ENCODE measurements at regions not wholly inside any gene's neighbourhood (a gene's known extent, or its start where the extent isn't known, plus 50 kb on each side); places are given as distances from the start of the nearest gene placed in this dataset.
"Not testable (repeated sequence)": the region's sequence is repeated elsewhere in the genome, so short reads cannot be mapped to it uniquely, and the experiment has no call there.

- H3K27ac Mint-ChIP-seq: no peak overlapping the region
- H3K4me3 Mint-ChIP-seq: no peak overlapping the region
- no peaks in the 10 kb centered on the region for H3K4me1 Mint-ChIP-seq
- no peaks in the 10 kb centered on the region for H3K27me3 Mint-ChIP-seq
- DNase-seq (no peak), ATAC-seq (no peak)
- no peaks in the 10 kb centered on the region for H3K36me3 Mint-ChIP-seq (ENCODE audit: low read depth)
- H3K9me3 Mint-ChIP-seq: peaks cover 19% of the 10 kb centered on the region
Measured at GRCh38 chr3:166663194-166663593, 716.9 kb downstream of the ZBBX start.

- H3K4me1 Mint-ChIP-seq: no peaks in the 10 kb centered on the region
- H3K9me3 Mint-ChIP-seq: peaks cover 26% of the 10 kb centered on the region
- H3K4me3 Mint-ChIP-seq: no peak overlapping the region
- DNase-seq (no peak), ATAC-seq (no peak)
- H3K27me3 Mint-ChIP-seq: no peaks in the 10 kb centered on the region
- no peaks in the 10 kb centered on the region for H3K36me3 Mint-ChIP-seq (ENCODE audit: low read depth)
- no peak overlapping the region for H3K27ac Mint-ChIP-seq
Measured at GRCh38 chr3:166661621-166662020, 718.5 kb downstream of the ZBBX start.

DNA sequence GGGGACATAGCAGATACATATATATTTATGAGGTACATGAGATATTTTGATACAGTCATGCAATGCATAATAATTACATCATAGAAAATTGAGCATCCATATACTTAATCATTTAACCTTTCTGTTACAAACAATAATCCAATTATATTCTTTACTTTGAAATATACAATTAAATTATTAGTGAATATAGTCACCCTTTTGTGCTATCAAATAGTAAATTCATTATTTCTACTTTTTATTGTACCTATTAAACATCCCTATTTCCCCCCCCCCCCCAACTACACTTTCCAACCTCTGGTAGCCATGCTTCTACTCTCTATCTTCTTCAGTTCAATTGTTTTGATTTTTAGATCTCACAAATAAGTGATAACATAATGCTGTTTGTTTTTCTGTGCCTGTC, 719.1 kb downstream of the ZBBX start:
- no peak overlapping the region for H3K27ac Mint-ChIP-seq
- peaks cover 29% of the 10 kb centered on the region for H3K9me3 Mint-ChIP-seq
- ATAC-seq (no peak), DNase-seq (no peak)
- H3K27me3 Mint-ChIP-seq: no peaks in the 10 kb centered on the region
- no peaks in the 10 kb centered on the region for H3K4me1 Mint-ChIP-seq
- H3K4me3 Mint-ChIP-seq: no peak overlapping the region
- H3K36me3 Mint-ChIP-seq (ENCODE audit: low read depth): no peaks in the 10 kb centered on the region

DNA sequence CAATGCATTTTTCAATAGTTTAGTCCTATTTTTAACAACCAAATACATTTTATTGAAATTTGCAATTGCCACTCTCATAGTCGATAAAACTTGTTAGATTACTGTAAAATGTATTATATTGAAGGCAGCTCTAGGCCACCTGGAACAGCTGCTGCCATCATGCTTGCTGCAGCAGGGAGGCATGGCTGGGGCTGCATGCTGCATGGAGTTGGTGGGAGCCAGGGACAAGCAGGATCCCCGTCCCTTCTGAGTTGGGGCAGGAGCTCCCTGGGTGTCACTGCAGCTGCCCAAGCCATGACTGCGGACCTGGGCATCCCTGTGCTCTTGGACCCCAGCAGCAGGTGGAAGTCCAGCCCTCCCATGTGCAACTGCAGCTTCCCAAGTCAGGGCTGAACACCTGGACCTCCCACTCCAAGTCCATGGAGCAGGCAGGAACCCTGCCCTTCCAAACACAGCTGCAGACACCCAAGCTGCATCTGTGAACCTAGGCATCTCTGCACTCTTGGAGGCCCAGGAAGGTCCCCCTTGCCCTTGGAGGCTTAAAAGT, 742.0 kb downstream of the ZBBX start:
- Mint-ChIP-seq H3K4me3 (no peak overlapping the region), H3K27ac (no peak overlapping the region), H3K4me1 (no peaks in the 10 kb centered on the region), H3K9me3 (no peaks in the 10 kb centered on the region), H3K27me3 (no peaks in the 10 kb centered on the region), H3K36me3 (ENCODE audit: low read depth) (no peaks in the 10 kb centered on the region)
- ATAC-seq (no peak), DNase-seq (no peak)

- H3K9me3 Mint-ChIP-seq: peaks cover 8% of the 10 kb centered on the region
- DNase-seq (no peak), ATAC-seq (no peak)
- no peak overlapping the region for H3K27ac Mint-ChIP-seq
- H3K4me3 Mint-ChIP-seq: no peak overlapping the region
- no peaks in the 10 kb centered on the region for H3K4me1 Mint-ChIP-seq
- no peaks in the 10 kb centered on the region for H3K27me3 Mint-ChIP-seq
- no peaks in the 10 kb centered on the region for H3K36me3 Mint-ChIP-seq (ENCODE audit: low read depth)
Measured at GRCh38 chr3:166634091-166634746, 745.9 kb downstream of the ZBBX start.

GRCh38 chr3:166630190-166630589, 749.9 kb downstream of the ZBBX start:
- H3K27ac Mint-ChIP-seq: no peak overlapping the region
- peaks cover 8% of the 10 kb centered on the region for H3K9me3 Mint-ChIP-seq
- H3K4me1 Mint-ChIP-seq: no peaks in the 10 kb centered on the region
- H3K4me3 Mint-ChIP-seq: no peak overlapping the region
- DNase-seq (no peak), ATAC-seq (no peak)
- H3K36me3 Mint-ChIP-seq (ENCODE audit: low read depth): no peaks in the 10 kb centered on the region
- no peaks in the 10 kb centered on the region for H3K27me3 Mint-ChIP-seq

DNA sequence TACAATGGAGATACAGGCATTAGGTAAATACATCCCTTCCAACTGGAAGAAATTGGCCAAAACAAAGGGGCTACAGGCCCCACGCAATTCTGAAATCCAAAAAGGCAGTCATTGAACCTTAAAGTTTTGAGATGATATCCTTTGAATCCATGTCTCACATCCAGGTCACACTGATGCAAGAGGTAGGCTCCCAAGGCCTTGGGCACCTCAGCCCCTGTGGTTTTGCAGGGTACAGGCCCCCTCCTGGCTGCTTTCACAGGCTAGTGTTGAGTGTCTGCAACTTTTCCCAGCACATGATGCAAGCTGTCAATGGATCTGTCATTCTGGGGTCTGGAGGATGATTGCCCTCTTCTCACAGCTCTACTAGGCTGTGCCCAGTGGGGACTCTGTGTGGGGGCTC, 766.7 kb downstream of the ZBBX start:
- H3K27ac Mint-ChIP-seq: no peak overlapping the region
- H3K9me3 Mint-ChIP-seq: no peaks in the 10 kb centered on the region
- DNase-seq: no peak
- no peak for ATAC-seq
- H3K4me3 Mint-ChIP-seq: no peak overlapping the region
- H3K27me3 Mint-ChIP-seq: no peaks in the 10 kb centered on the region
- H3K4me1 Mint-ChIP-seq: no peaks in the 10 kb centered on the region
- no peaks in the 10 kb centered on the region for H3K36me3 Mint-ChIP-seq (ENCODE audit: low read depth)

GRCh38 chr3:166612761-166613160, 767.3 kb downstream of the ZBBX start:
- not testable (repeated sequence) for H3K36me3 Mint-ChIP-seq (ENCODE audit: low read depth); H3K27me3 Mint-ChIP-seq; H3K4me3 Mint-ChIP-seq; H3K27ac Mint-ChIP-seq; ATAC-seq; H3K4me1 Mint-ChIP-seq; DNase-seq; H3K9me3 Mint-ChIP-seq

DNA sequence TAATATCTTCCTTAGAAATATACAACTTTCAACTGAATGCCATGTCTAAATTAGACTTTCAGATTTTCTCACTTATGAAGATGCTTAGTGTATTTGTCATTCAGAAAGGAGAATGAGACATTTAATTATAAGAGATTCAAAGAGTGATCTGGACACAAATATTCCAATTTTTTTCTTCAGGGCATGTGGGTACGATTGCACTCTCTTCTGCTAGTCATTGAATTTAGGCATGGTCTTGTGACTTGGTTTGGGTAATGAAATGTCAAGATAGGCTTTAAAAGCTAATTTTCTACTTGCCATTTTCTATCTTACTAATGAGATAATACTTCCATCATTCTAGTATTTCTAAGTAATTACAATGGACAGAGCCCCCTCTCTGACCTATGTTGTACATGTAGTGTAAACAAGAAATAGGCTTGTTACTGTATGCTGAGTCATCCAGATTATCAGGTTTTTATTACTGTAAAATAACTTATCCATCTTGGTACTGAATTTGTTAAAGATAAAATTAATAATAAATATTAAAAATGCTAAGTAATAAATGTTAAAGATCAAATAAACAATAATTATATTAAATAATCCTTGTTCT, 770.8 kb upstream of the BCHE start:
- Mint-ChIP-seq H3K4me1 (no peaks in the 10 kb centered on the region), H3K36me3 (ENCODE audit: low read depth) (no peaks in the 10 kb centered on the region), H3K9me3 (no peaks in the 10 kb centered on the region), H3K27ac (no peak overlapping the region), H3K4me3 (no peak overlapping the region), H3K27me3 (no peaks in the 10 kb centered on the region)
- ATAC-seq (no peak), DNase-seq (no peak)

DNA sequence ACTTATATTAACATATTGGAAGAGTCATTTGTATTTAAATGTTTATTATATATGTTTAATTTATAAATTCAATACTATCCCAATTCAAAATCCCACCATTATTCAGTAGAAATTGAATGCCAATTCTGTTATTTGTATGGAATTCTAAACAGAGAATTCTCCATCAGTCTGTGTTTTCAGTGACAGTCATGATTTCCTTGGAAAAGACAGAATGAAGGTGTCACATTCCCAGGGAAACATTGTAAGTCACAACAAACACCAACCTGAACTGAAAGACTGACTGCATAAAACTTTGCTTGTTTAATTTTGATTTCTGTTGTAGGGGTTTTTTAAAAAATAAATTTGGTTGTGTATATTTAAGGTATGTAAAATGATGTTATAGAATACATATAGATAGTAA, 769.8 kb upstream of the BCHE start:
- DNase-seq (no peak), ATAC-seq (no peak)
- Mint-ChIP-seq H3K4me3 (no peak overlapping the region), H3K9me3 (no peaks in the 10 kb centered on the region), H3K36me3 (ENCODE audit: low read depth) (no peaks in the 10 kb centered on the region), H3K27me3 (no peaks in the 10 kb centered on the region), H3K27ac (no peak overlapping the region), H3K4me1 (no peaks in the 10 kb centered on the region)

DNA sequence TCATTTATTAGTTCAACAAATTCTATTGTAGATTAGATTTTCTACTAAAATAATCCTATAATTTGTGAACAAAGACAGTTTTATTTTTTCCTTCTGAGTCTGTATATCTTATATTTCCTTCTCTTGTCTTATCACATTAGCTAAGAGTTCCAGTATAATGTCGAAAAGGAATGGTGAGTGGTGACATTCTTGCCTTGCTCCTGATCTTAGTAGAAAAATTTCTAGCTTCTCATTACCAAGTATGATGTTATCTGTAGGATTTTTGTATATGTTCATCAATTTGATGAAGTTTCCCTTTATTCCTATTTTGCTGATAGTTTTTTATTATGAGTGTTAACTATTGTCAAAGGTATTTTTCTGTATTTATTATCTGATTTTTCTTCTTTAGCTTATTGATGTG, 756.6 kb upstream of the BCHE start:
- ATAC-seq: no peak
- Mint-ChIP-seq H3K4me3 (no peak overlapping the region), H3K9me3 (peaks cover 9% of the 10 kb centered on the region)

DNA sequence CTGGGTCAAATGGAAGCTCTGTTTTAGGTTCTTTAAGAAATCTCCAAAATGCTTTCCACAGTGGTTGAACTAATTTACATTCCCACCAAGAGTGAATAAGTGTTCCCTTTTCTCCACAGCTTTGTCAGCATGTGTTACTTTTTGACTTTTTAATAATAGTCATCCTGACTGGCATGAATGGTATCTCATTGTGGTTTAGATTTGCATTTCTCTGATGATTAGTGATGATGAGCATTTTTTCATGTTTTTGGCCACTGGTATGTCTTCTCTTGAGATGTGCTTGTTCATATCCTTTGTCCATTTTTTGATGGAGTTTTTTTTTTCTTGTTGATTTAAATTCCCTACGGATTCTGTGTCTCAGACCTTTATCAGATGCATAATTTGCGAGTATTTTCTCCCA, 745.0 kb upstream of the BCHE start:
- Mint-ChIP-seq H3K4me3 (no peak overlapping the region), H3K4me1 (no peaks in the 10 kb centered on the region), H3K27ac (no peak overlapping the region), H3K27me3 (no peaks in the 10 kb centered on the region), H3K36me3 (ENCODE audit: low read depth) (no peaks in the 10 kb centered on the region), H3K9me3 (peaks cover 16% of the 10 kb centered on the region)
- DNase-seq (no peak), ATAC-seq (no peak)

More for the DNA sequence above, 756.6 kb upstream of the BCHE start:
- H3K27ac Mint-ChIP-seq: no peak overlapping the region
- H3K4me1 Mint-ChIP-seq: no peaks in the 10 kb centered on the region
- no peak for DNase-seq
- H3K36me3 Mint-ChIP-seq (ENCODE audit: low read depth): no peaks in the 10 kb centered on the region
- no peaks in the 10 kb centered on the region for H3K27me3 Mint-ChIP-seq

- no peak overlapping the region for H3K27ac Mint-ChIP-seq
- H3K4me3 Mint-ChIP-seq: no peak overlapping the region
- peaks cover 9% of the 10 kb centered on the region for H3K9me3 Mint-ChIP-seq
- no peaks in the 10 kb centered on the region for H3K36me3 Mint-ChIP-seq (ENCODE audit: low read depth)
- no peaks in the 10 kb centered on the region for H3K27me3 Mint-ChIP-seq
- H3K4me1 Mint-ChIP-seq: no peaks in the 10 kb centered on the region
- DNase-seq: no peak
- no peak for ATAC-seq
Measured at GRCh38 chr3:166580561-166580960, 743.3 kb upstream of the BCHE start.

DNA sequence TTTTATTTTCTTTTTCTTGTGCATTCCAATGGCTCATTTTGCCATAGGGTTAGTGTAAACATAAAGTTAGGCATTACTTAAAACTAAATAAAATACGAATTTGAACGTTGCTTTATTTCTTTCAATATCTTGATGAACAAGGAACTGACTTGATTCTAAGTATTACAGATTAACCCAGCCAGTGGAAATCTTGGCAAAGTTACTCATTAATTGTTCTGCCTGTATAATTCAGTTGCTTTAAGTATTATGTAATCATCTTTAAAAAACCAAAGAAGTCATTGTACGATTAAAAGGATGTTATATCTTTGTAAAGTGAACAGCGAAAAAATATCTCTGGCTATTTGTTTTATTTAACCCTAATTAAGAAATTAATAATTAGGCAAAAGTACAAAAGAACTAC, 737.9 kb upstream of the BCHE start:
- no peaks in the 10 kb centered on the region for H3K27me3 Mint-ChIP-seq
- no peak overlapping the region for H3K27ac Mint-ChIP-seq
- H3K4me3 Mint-ChIP-seq: no peak overlapping the region
- peaks cover 9% of the 10 kb centered on the region for H3K9me3 Mint-ChIP-seq
- no peaks in the 10 kb centered on the region for H3K36me3 Mint-ChIP-seq (ENCODE audit: low read depth)
- no peak for ATAC-seq
- no peaks in the 10 kb centered on the region for H3K4me1 Mint-ChIP-seq
- DNase-seq: no peak

GRCh38 chr3:166571686-166572085, 734.5 kb upstream of the BCHE start:
- not testable (repeated sequence) for H3K27ac Mint-ChIP-seq, ATAC-seq

More at GRCh38 chr3:166571686-166572085, 734.5 kb upstream of the BCHE start:
- H3K4me3 Mint-ChIP-seq; H3K4me1 Mint-ChIP-seq; H3K9me3 Mint-ChIP-seq; DNase-seq; H3K36me3 Mint-ChIP-seq (ENCODE audit: low read depth); H3K27me3 Mint-ChIP-seq: not testable (repeated sequence)
